RKO (cell line): ENCODE measurements at regions not wholly inside any gene's neighbourhood (a gene's known extent, or its start where the extent isn't known, plus 50 kb on each side); places are given as distances from the start of the nearest gene placed in this dataset.

Experiments
- DNase-seq: peaks from one replicate; pipeline ENCODE4 v3.0.0-alpha.2; 2016; ENCODE audit warnings: low spot score

GRCh38 chr4:110278127-110278526, 79.7 kb upstream of the ELOVL6 start:
- no peak for DNase-seq

GRCh38 chr4:110275871-110276270, 77.5 kb upstream of the ELOVL6 start:
- no peak for DNase-seq

GRCh38 chr4:110271986-110272385, 73.6 kb upstream of the ELOVL6 start:
- DNase-seq: no peak

DNA sequence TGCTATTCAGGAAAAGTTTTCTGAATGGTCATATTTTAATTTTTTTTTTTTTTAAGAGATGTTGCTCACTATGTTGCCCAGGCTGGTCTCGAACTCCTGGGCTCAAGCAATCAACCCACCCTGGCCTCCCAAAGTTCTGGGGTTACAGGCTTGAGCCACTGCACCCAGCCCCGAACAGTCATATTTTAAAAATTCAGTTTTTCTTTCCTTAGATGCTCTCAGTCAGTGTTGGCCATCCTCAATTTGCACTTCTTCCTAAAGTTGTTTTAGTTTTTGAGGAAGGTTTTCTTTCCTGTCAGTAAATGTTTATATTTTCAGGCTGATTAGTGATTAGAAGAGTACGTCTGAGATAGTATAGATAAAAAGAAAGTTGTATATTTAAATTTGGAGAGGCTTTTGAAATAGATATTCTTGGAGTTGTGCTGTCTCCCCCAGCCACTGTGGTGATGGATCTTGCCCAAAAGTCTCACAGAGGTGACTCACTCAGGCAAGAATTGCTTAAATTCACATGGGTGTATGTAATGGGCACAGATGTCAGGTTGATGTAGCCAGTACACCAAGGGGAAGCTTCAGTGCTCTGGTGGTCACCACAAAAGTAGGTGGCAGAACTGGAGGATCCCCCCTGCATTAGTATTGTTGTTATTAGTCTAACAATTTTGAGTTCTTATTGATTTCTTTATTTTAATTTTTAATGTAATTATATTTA, 72.2 kb upstream of the ELOVL6 start:
- DNase-seq: peak; percentile 44

- no peak for DNase-seq
Measured at GRCh38 chr4:110268790-110269189, 70.4 kb upstream of the ELOVL6 start.

- no peak for DNase-seq
Measured at GRCh38 chr4:110268352-110268751, 69.9 kb upstream of the ELOVL6 start.

GRCh38 chr4:110266136-110266535, 67.7 kb upstream of the ELOVL6 start:
- no peak for DNase-seq

GRCh38 chr4:110265001-110265400, 66.6 kb upstream of the ELOVL6 start:
- no peak for DNase-seq

DNA sequence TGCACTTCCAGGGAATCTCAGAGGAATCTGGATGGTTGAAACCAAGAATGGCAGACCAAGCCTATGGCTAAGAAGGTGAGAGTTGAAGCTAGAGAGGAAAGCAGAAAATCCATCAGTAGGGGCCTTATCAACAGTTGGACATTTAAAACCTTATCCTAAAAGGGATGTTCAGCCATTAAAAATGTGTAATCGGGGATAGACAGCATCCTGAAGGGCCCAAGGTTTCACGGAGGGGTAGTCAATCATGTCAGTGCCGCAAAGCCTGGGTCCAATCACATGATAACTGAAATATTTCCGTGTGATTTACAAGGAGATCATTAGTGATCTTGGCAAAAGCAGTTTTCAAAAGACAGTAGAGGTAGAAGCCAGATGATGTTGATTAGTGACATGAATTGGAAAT, 61.9 kb upstream of the ELOVL6 start:
- no peak for DNase-seq

- DNase-seq: no peak
Measured at GRCh38 chr4:110250023-110250387, 51.6 kb upstream of the ELOVL6 start.

DNA sequence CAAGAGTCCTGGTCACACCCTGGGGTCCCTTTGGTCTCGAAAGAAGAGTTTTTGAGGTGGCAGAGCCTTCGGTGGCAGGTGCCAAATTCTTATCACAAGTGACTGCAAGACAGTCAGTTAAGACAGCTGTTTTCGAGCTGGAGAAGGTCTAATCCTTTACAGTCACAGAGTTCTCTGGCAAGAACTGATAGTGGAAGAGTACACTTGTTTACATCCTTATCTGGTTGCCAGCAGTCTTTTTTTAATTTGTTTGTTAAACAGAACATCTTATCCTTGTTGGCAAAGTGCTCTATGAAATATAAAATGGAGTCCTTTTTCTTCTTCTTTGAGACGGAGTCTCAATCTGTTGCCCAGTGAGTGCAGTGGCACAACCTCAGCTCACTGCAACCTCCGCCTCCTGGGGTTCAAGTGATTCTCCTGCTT, 50.4 kb upstream of the ELOVL6 start:
- DNase-seq: no peak
